Glutamatergic neuron (in vitro differentiated cells): ENCODE measurements at regions not wholly inside any gene's neighbourhood (a gene's known extent, or its start where the extent isn't known, plus 50 kb on each side); places are given as distances from the start of the nearest gene placed in this dataset.

Source experiments
- DNase-seq: peaks from one replicate; pipeline ENCODE4 v3.0.0; 2022
- H3K27ac Mint-ChIP-seq: one replicate; pipeline ENCODE4 v1.8.0; 2020; ENCODE audit warnings: mild to moderate bottlenecking, mixed read lengths, inconsistent platforms; ENCODE audit not compliant: unreplicated experiment
- H3K27me3 Mint-ChIP-seq: one replicate; pipeline ENCODE4 v1.8.0; 2020; ENCODE audit warnings: mild to moderate bottlenecking, moderate library complexity, mixed read lengths, inconsistent platforms; ENCODE audit not compliant: unreplicated experiment
- H3K36me3 Mint-ChIP-seq: one replicate; pipeline ENCODE4 v1.8.0; 2020; ENCODE audit warnings: mild to moderate bottlenecking, mixed read lengths, inconsistent platforms; ENCODE audit not compliant: unreplicated experiment
- H3K4me1 Mint-ChIP-seq: one replicate; pipeline ENCODE4 v1.8.0; 2020; ENCODE audit warnings: mild to moderate bottlenecking, low read depth, mixed read lengths, inconsistent platforms; ENCODE audit not compliant: unreplicated experiment
- H3K4me3 Mint-ChIP-seq: one replicate; pipeline ENCODE4 v1.8.0; 2020; ENCODE audit warnings: mild to moderate bottlenecking, mixed read lengths, inconsistent platforms; ENCODE audit not compliant: unreplicated experiment
- H3K9me3 Mint-ChIP-seq: one replicate; pipeline ENCODE4 v1.8.0; 2020; ENCODE audit warnings: mild to moderate bottlenecking, moderate library complexity, mixed read lengths, inconsistent platforms; ENCODE audit not compliant: unreplicated experiment
- CTCF ChIP-seq: fragments of 200-600 bp; sonication (generic); IDR thresholded peaks from one replicate; pipeline ENCODE4 v1.5.0; 2021; ENCODE audit not compliant: partially characterized antibody, unreplicated experiment

- Mint-ChIP-seq H3K9me3 (no peaks in the 10 kb centered on the region), H3K27me3 (no peaks in the 10 kb centered on the region), H3K36me3 (no peaks in the 10 kb centered on the region), H3K4me1 (peaks cover 4% of the 10 kb centered on the region), H3K4me3 (no peak overlapping the region), H3K27ac (no peak overlapping the region)
- TF ChIP-seq CTCF, result no peak
- DNase-seq, result no peak
Observed at GRCh38 chr13:34853161-34853560, 88.9 kb upstream of the NBEA start.

GRCh38 chr13:34857558-34858325 is 84.3 kb upstream of the NBEA start:
- no peaks in the 10 kb centered on the region for H3K36me3 Mint-ChIP-seq
- H3K4me1 Mint-ChIP-seq, result peaks cover 4% of the 10 kb centered on the region
- DNase-seq, result no peak
- no peaks in the 10 kb centered on the region for H3K27me3 Mint-ChIP-seq
- H3K9me3 Mint-ChIP-seq, result no peaks in the 10 kb centered on the region
- H3K27ac Mint-ChIP-seq, result no peak overlapping the region
- TF ChIP-seq CTCF, result no peak
- no peak overlapping the region for H3K4me3 Mint-ChIP-seq

- H3K4me1 Mint-ChIP-seq, result no peaks in the 10 kb centered on the region
- no peak overlapping the region for H3K27ac Mint-ChIP-seq
- H3K4me3 Mint-ChIP-seq, result no peak overlapping the region
- no peak for TF ChIP-seq CTCF
- DNase-seq, result no peak
- H3K27me3 Mint-ChIP-seq, result no peaks in the 10 kb centered on the region
- H3K36me3 Mint-ChIP-seq, result no peaks in the 10 kb centered on the region
- H3K9me3 Mint-ChIP-seq, result no peaks in the 10 kb centered on the region
Observed at GRCh38 chr13:34862311-34862710, 79.8 kb upstream of the NBEA start.

GRCh38 chr13:34862716-34863115 is 79.4 kb upstream of the NBEA start:
- H3K9me3 Mint-ChIP-seq, result no peaks in the 10 kb centered on the region
- H3K27ac Mint-ChIP-seq, result no peak overlapping the region
- no peaks in the 10 kb centered on the region for H3K36me3 Mint-ChIP-seq
- no peak for TF ChIP-seq CTCF
- H3K4me1 Mint-ChIP-seq, result no peaks in the 10 kb centered on the region
- H3K4me3 Mint-ChIP-seq, result no peak overlapping the region
- H3K27me3 Mint-ChIP-seq, result no peaks in the 10 kb centered on the region
- no peak for DNase-seq

- Mint-ChIP-seq H3K27me3 (no peaks in the 10 kb centered on the region), H3K27ac (no peak overlapping the region), H3K4me1 (no peaks in the 10 kb centered on the region)
Observed at GRCh38 chr13:34863360-34864135, 78.5 kb upstream of the NBEA start.

More at GRCh38 chr13:34863360-34864135, 78.5 kb upstream of the NBEA start:
- Mint-ChIP-seq H3K4me3 (no peak overlapping the region), H3K9me3 (no peaks in the 10 kb centered on the region), H3K36me3 (no peaks in the 10 kb centered on the region)
- no peak for TF ChIP-seq CTCF
- no peak for DNase-seq
